Brain microvascular endothelial cell (primary cell): ENCODE measurements at regions not wholly inside any gene's neighbourhood (a gene's known extent, or its start where the extent isn't known, plus 50 kb on each side); places are given as distances from the start of the nearest gene placed in this dataset.

ENCODE experiments used
- DNase-seq: peaks from one replicate; pipeline ENCODE4 v3.0.0-alpha.2; 2020
- H3K27ac ChIP-seq: fragments of 250-450 bp; sonication (Bioruptor Pico); 2 replicates; pipeline ENCODE4 v1.5.1; 2020; ENCODE audit warnings: mild to moderate bottlenecking, moderate library complexity
- H3K27me3 ChIP-seq: fragments of 250-450 bp; sonication (Bioruptor Pico); replicated peaks from 2 replicates; pipeline ENCODE4 v1.5.1; 2020; ENCODE audit warnings: mild to moderate bottlenecking
- H3K36me3 ChIP-seq: fragments of 250-450 bp; sonication (Bioruptor Pico); replicated peaks from 2 replicates; pipeline ENCODE4 v1.5.1; 2020; ENCODE audit warnings: mild to moderate bottlenecking
- H3K4me3 ChIP-seq: 2 replicates; pipeline ENCODE4 v1.5.1; 2011; ENCODE audit warnings: low read depth, mild to moderate bottlenecking, control low read depth, low read length, moderate library complexity
- CTCF ChIP-seq: IDR thresholded peaks from 2 replicates; pipeline ENCODE4 v1.5.1; 2011; ENCODE audit warnings: low read depth, mild to moderate bottlenecking, moderate library complexity, low read length, control low read depth, inconsistent platforms; ENCODE audit errors: missing control alignments
- in situ Hi-C: cut with HindIII; loops from 2 replicates; pipeline ENCODE4 v1.10.0; 2017; ENCODE audit warnings: low sequenced_read_pairs, low pct_ligation_motif_present

DNA sequence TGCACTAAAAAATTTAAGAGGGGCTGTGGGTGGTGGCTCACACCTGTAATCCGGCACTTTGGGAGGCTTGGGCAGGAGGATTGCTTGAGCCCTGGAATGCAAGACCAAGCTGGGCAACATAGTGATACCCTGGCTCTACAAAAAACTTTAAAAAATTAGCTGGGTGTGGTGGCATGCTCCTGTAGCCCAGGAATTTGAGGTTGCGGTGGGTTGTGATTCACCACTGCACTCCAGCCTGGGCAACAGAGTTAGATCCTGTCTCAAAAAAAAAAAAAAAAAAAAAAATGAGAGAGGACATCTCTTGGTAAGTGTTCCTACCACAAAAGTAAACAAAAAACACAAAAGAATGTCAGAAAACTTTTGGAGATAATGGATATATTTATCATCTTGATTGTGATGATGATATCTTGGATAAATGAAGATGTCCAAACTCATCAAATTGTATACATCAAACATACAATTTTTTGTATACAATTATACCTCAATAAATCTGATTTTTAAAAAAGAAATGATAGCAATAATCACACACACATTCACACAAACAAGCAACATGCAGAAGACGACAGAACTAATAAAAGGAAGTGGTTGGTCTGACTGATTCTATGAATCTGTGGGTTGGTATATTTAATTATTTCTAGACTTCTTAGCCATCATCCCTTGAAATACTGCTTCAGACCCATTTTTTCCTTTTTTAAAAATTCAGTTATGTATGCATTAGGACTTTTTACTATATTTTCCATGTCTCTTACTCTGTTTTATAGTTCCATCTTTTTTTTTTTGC is 465.9 kb downstream of the PLA2G4A start:
- DNase-seq, result no peak
- in situ Hi-C loops, result no loop called here

GRCh38 chr1:187300081-187300480 is 471.3 kb downstream of the PLA2G4A start:
- Histone ChIP-seq H3K27me3 (no peaks in the 10 kb centered on the region), H3K4me3 (no peak overlapping the region), H3K27ac (no peak overlapping the region), H3K36me3 (no peaks in the 10 kb centered on the region)
- in situ Hi-C loops, result no loop called here
- no peak for DNase-seq
- TF ChIP-seq CTCF, result no peak

More for the DNA sequence above, 465.9 kb downstream of the PLA2G4A start:
- no peaks in the 10 kb centered on the region for H3K27me3 ChIP-seq
- TF ChIP-seq CTCF, result no peak
- H3K27ac ChIP-seq, result no peak overlapping the region
- no peak overlapping the region for H3K4me3 ChIP-seq
- H3K36me3 ChIP-seq, result no peaks in the 10 kb centered on the region

GRCh38 chr1:187306710-187307415 is 478.1 kb downstream of the PLA2G4A start:
- no peaks in the 10 kb centered on the region for H3K36me3 ChIP-seq

DNA sequence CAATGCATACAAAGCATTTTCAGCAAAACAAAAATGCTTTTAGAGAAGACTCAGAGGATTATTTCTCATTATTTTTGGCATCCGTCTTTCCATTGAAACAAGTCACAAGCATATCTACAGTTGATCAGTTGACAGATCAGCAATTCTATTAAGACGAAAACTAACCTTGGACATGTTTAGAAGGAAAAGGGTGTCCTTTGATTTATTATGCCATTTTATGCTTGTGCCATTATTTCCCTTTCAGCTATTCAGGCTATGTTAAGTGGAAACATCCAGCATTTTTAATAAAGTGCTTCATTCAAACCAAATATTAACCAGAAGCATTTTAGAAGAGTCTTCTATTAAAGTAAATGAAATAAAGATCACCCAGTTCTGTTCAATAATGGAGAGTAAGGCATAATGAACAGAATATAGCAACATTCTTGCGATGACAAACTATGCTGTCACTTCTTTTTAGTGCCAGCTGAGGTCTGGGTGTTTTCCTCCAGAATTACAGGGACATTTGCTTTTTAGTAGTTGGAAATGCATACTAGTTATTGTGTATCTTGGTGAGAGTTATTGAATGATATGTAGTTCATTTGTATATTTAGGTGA is 481.4 kb downstream of the PLA2G4A start:
- Histone ChIP-seq H3K27ac (no peak overlapping the region), H3K36me3 (no peaks in the 10 kb centered on the region), H3K27me3 (no peaks in the 10 kb centered on the region), H3K4me3 (no peak overlapping the region)
- no peak for DNase-seq
- in situ Hi-C loops, result no loop called here
- TF ChIP-seq CTCF, result no peak

More at GRCh38 chr1:187306710-187307415, 478.1 kb downstream of the PLA2G4A start:
- H3K27ac ChIP-seq, result no peak overlapping the region
- no peaks in the 10 kb centered on the region for H3K27me3 ChIP-seq
- no peak overlapping the region for H3K4me3 ChIP-seq
- no peak for DNase-seq
- in situ Hi-C loops, result no loop called here
- TF ChIP-seq CTCF, result no peak

DNA sequence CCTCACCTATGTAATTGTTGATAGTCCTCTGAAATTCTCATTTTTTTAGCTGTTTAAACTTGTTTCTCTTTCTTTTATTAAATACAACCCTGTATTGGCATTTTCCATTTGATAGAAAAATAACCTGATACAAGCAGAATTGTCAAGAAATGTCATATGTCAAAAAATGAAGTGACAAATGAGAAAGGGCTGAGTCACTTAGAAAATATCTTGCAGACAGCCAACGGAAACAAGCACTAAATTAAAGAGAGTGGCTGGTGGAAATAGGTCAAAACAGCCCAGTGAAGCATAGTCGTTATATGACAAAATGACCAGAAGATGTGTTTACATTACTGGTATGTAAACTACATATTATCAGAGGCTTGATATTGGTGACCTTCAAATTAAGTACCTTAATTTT is 484.4 kb downstream of the PLA2G4A start:
- Histone ChIP-seq H3K36me3 (no peaks in the 10 kb centered on the region), H3K4me3 (no peak overlapping the region), H3K27ac (no peak overlapping the region), H3K27me3 (no peaks in the 10 kb centered on the region)
- in situ Hi-C loops, result no loop called here
- TF ChIP-seq CTCF, result no peak
- no peak for DNase-seq
